NCI-H1417 treated with DMSO at 0.1 percent for 48 hours (cell line): ENCODE measurements at regions not wholly inside any gene's neighbourhood (a gene's known extent, or its start where the extent isn't known, plus 50 kb on each side); places are given as distances from the start of the nearest gene placed in this dataset.
"Not testable (repeated sequence)": the region's sequence is repeated elsewhere in the genome, so short reads cannot be mapped to it uniquely, and the experiment has no call there.

Experiments used
- DNase-seq: peaks from one replicate; lab custom pipeline; 2025; lab: John Stamatoyannopoulos, UW

- DNase-seq = no peak
Observed at GRCh38 chr2:226327830-226328229, 471.8 kb downstream of the IRS1 start.

- no peak for DNase-seq
Observed at GRCh38 chr2:226325526-226325925, 474.1 kb downstream of the IRS1 start.

GRCh38 chr2:226320076-226320948 is 479.3 kb downstream of the IRS1 start:
- DNase-seq = no peak

- no peak for DNase-seq
Observed at GRCh38 chr2:226317970-226318369, 481.6 kb downstream of the IRS1 start.

GRCh38 chr2:226313060-226313459 is 486.6 kb downstream of the IRS1 start:
- no peak for DNase-seq

- no peak for DNase-seq
Observed at GRCh38 chr2:226312155-226312554, 487.5 kb downstream of the IRS1 start.

- no peak for DNase-seq
Observed at GRCh38 chr2:226310146-226310545, 489.5 kb downstream of the IRS1 start.

- no peak for DNase-seq
Observed at GRCh38 chr2:226308986-226309385, 490.6 kb downstream of the IRS1 start.

GRCh38 chr2:226308323-226308680 is 491.3 kb downstream of the IRS1 start:
- no peak for DNase-seq

GRCh38 chr2:226307487-226308322 is 491.9 kb downstream of the IRS1 start:
- DNase-seq = no peak

GRCh38 chr2:226306969-226307368 is 492.7 kb downstream of the IRS1 start:
- no peak for DNase-seq

- DNase-seq = no peak
Observed at GRCh38 chr2:226304308-226304707, 495.3 kb downstream of the IRS1 start.

- DNase-seq = no peak
Observed at GRCh38 chr2:226303707-226304106, 495.9 kb downstream of the IRS1 start.

GRCh38 chr2:226300196-226300886 is 499.3 kb downstream of the IRS1 start:
- no peak for DNase-seq

GRCh38 chr2:226299771-226300170 is 499.8 kb downstream of the IRS1 start:
- DNase-seq = no peak

- no peak for DNase-seq
Observed at GRCh38 chr2:226295681-226296080, 503.9 kb downstream of the IRS1 start.

- no peak for DNase-seq
Observed at GRCh38 chr2:226295123-226295522, 504.5 kb downstream of the IRS1 start.

- DNase-seq = not testable (repeated sequence)
Observed at GRCh38 chr2:226291281-226291680, 508.3 kb downstream of the IRS1 start.

GRCh38 chr2:226286916-226287315 is 512.7 kb downstream of the IRS1 start:
- DNase-seq = no peak

- no peak for DNase-seq
Observed at GRCh38 chr2:226283796-226284195, 515.8 kb downstream of the IRS1 start.

GRCh38 chr2:226282151-226282550 is 517.5 kb downstream of the IRS1 start:
- no peak for DNase-seq

GRCh38 chr2:226280136-226280535 is 519.5 kb downstream of the IRS1 start:
- DNase-seq = not testable (repeated sequence)

GRCh38 chr2:226275215-226275614 is 524.4 kb downstream of the IRS1 start:
- DNase-seq = no peak
